ENCODE measurements at regions not wholly inside any gene's neighbourhood (a gene's known extent, or its start where the extent isn't known, plus 50 kb on each side); places are given as distances from the start of the nearest gene placed in this dataset.
"Not testable (repeated sequence)": the region's sequence is repeated elsewhere in the genome, so short reads cannot be mapped to it uniquely, and the experiment has no call there.

GRCh38 chr4:187070740-187071139, 347.1 kb upstream of the FAT1 start:
- DNase-seq: no peak

- DNase-seq: no peak
Measured at GRCh38 chr4:187071946-187072600, 348.4 kb upstream of the FAT1 start.

- DNase-seq: no peak
Measured at GRCh38 chr4:187073820-187074219, 350.2 kb upstream of the FAT1 start.

- no peak for DNase-seq
Measured at GRCh38 chr4:187075514-187075913, 351.9 kb upstream of the FAT1 start.

- no peak for DNase-seq
Measured at GRCh38 chr4:187077744-187078401, 354.2 kb upstream of the FAT1 start.

- no peak for DNase-seq
Measured at GRCh38 chr4:187084701-187085100, 361.0 kb upstream of the FAT1 start.

- no peak for DNase-seq
Measured at GRCh38 chr4:187085339-187085738, 361.7 kb upstream of the FAT1 start.

- no peak for DNase-seq
Measured at GRCh38 chr4:187086151-187086550, 362.5 kb upstream of the FAT1 start.

GRCh38 chr4:187088070-187088799, 364.6 kb upstream of the FAT1 start:
- no peak for DNase-seq

GRCh38 chr4:187090401-187090800, 366.7 kb upstream of the FAT1 start:
- no peak for DNase-seq

GRCh38 chr4:187090832-187091231, 367.2 kb upstream of the FAT1 start:
- DNase-seq: not testable (repeated sequence)

GRCh38 chr4:187094144-187094543, 370.5 kb upstream of the FAT1 start:
- DNase-seq: no peak

- no peak for DNase-seq
Measured at GRCh38 chr4:187098429-187098828, 374.8 kb upstream of the FAT1 start.

GRCh38 chr4:187103351-187103750, 379.7 kb upstream of the FAT1 start:
- no peak for DNase-seq

- no peak for DNase-seq
Measured at GRCh38 chr4:187108845-187109244, 385.2 kb upstream of the FAT1 start.

GRCh38 chr4:187109636-187110035, 386.0 kb upstream of the FAT1 start:
- DNase-seq: no peak

GRCh38 chr4:187118166-187118565, 394.5 kb upstream of the FAT1 start:
- DNase-seq: no peak

- no peak for DNase-seq
Measured at GRCh38 chr4:187118602-187119120, 395.0 kb upstream of the FAT1 start.

- no peak for DNase-seq
Measured at GRCh38 chr4:187124331-187124730, 400.7 kb upstream of the FAT1 start.

- no peak for DNase-seq
Measured at GRCh38 chr4:187125062-187125461, 401.4 kb upstream of the FAT1 start.

- DNase-seq: no peak
Measured at GRCh38 chr4:187127456-187127855, 403.8 kb upstream of the FAT1 start.

GRCh38 chr4:187128222-187128621, 404.6 kb upstream of the FAT1 start:
- no peak for DNase-seq

GRCh38 chr4:187128976-187129375, 405.3 kb upstream of the FAT1 start:
- no peak for DNase-seq

- not testable (repeated sequence) for DNase-seq
Measured at GRCh38 chr4:187131826-187132225, 408.2 kb upstream of the FAT1 start.

Measured in CD4-positive, alpha-beta T cell treated with Interleukin-17A for 1 hour (primary cell).